HepG2 (cell line): ENCODE measurements at regions not wholly inside any gene's neighbourhood (a gene's known extent, or its start where the extent isn't known, plus 50 kb on each side); places are given as distances from the start of the nearest gene placed in this dataset.

Source experiments
- BHLHE40 ChIP-seq: IDR thresholded peaks from 2 replicates; pipeline ENCODE4 v1.6.1; 2011; ENCODE audit warnings: low read length, improper control_type of control experiment
- CBFB ChIP-seq: sonication (generic); formaldehyde crosslinking; IDR thresholded peaks from 2 replicates; pipeline ENCODE4 v1.4.0; 2020; ENCODE audit warnings: missing genetic modification reagents
- CC2D1A ChIP-seq: sonication (generic); formaldehyde crosslinking; IDR thresholded peaks from 2 replicates; pipeline ENCODE4 v1.8.1; 2023; ENCODE audit warnings: mild to moderate bottlenecking, missing genetic modification reagents
- HBP1 ChIP-seq: IDR thresholded peaks from 2 replicates; pipeline ENCODE4 v1.6.1; 2016; ENCODE audit warnings: low read depth, control low read depth
- MAFF ChIP-seq: IDR thresholded peaks from 2 replicates; pipeline ENCODE4 v1.6.1; 2011; ENCODE audit warnings: low read depth, low read length, improper control_type of control experiment
- NFIC ChIP-seq: IDR thresholded peaks from 2 replicates; pipeline ENCODE4 v1.6.1; 2012; ENCODE audit warnings: mild to moderate bottlenecking, low read length, inconsistent platforms
- POLR2A ChIP-seq, 2 experiments: IDR thresholded peaks; 2 replicates each; pipeline ENCODE4 v1.6.1; 2011; ENCODE audit warnings: low read depth in 2 of 2, low read length in 2 of 2, mild to moderate bottlenecking in 1 of 2, moderate library complexity in 1 of 2; ENCODE audit not compliant: insufficient read depth in 1 of 2
- USF2 ChIP-seq, 2 experiments: sonication (generic) in 1 of 2; formaldehyde crosslinking in 1 of 2; IDR thresholded peaks; 2 replicates each; pipeline versions ENCODE4 v1.5.1 to v1.6.1; 2011 to 2020; ENCODE audit warnings: borderline replicate concordance in 1 of 2, low read depth in 1 of 2, low read length in 1 of 2, mild to moderate bottlenecking in 1 of 2, missing genetic modification reagents in 1 of 2, moderate library complexity in 1 of 2
- ZNF143 ChIP-seq: sonication (generic); formaldehyde crosslinking; IDR thresholded peaks from 2 replicates; pipeline ENCODE4 v1.4.0; 2020; ENCODE audit warnings: missing genetic modification reagents
- TF ChIP-seq, protein P1 (sequence below): sonication (generic); formaldehyde crosslinking; IDR thresholded peaks from 2 replicates; pipeline ENCODE4 v1.5.1; 2020; ENCODE audit warnings: missing genetic modification reagents, mild to moderate bottlenecking, borderline replicate concordance
- TF ChIP-seq, protein P2 (sequence below), 2 experiments: IDR thresholded peaks; 2 replicates each; pipeline ENCODE4 v1.6.1; 2011 to 2012; ENCODE audit warnings: low read length in 2 of 2, borderline replicate concordance in 1 of 2, low read depth in 1 of 2, mild to moderate bottlenecking in 1 of 2, moderate library complexity in 1 of 2

- TF ChIP-seq BHLHE40 (no peak), USF2 (IDR thresholded peaks at IDR 0.05; ENCODE audit: low read depth, low read length) (no peak), USF2 (CRISPR knock-in tag; IDR thresholded peaks at IDR 0.05; ENCODE audit: borderline replicate concordance) (no peak), ZNF143 (CRISPR knock-in tag) (no peak), MAFF (no peak), HBP1 (CRISPR knock-in tag) (no peak), CC2D1A (CRISPR knock-in tag) (no peak), CBFB (CRISPR knock-in tag) (no peak), POLR2A (IDR thresholded peaks at IDR 0.05; ENCODE audit: insufficient read depth in 1 of 2, low read depth in 2 of 2, low read length in 2 of 2) (no peak), NFIC (no peak)
- TF ChIP-seq, protein P1, sequence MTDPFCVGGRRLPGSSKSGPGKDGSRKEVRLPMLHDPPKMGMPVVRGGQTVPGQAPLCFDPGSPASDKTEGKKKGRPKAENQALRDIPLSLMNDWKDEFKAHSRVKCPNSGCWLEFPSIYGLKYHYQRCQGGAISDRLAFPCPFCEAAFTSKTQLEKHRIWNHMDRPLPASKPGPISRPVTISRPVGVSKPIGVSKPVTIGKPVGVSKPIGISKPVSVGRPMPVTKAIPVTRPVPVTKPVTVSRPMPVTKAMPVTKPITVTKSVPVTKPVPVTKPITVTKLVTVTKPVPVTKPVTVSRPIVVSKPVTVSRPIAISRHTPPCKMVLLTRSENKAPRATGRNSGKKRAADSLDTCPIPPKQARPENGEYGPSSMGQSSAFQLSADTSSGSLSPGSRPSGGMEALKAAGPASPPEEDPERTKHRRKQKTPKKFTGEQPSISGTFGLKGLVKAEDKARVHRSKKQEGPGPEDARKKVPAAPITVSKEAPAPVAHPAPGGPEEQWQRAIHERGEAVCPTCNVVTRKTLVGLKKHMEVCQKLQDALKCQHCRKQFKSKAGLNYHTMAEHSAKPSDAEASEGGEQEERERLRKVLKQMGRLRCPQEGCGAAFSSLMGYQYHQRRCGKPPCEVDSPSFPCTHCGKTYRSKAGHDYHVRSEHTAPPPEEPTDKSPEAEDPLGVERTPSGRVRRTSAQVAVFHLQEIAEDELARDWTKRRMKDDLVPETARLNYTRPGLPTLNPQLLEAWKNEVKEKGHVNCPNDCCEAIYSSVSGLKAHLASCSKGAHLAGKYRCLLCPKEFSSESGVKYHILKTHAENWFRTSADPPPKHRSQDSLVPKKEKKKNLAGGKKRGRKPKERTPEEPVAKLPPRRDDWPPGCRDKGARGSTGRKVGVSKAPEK (CRISPR knock-in tag), result no peak
- TF ChIP-seq, protein P2, sequence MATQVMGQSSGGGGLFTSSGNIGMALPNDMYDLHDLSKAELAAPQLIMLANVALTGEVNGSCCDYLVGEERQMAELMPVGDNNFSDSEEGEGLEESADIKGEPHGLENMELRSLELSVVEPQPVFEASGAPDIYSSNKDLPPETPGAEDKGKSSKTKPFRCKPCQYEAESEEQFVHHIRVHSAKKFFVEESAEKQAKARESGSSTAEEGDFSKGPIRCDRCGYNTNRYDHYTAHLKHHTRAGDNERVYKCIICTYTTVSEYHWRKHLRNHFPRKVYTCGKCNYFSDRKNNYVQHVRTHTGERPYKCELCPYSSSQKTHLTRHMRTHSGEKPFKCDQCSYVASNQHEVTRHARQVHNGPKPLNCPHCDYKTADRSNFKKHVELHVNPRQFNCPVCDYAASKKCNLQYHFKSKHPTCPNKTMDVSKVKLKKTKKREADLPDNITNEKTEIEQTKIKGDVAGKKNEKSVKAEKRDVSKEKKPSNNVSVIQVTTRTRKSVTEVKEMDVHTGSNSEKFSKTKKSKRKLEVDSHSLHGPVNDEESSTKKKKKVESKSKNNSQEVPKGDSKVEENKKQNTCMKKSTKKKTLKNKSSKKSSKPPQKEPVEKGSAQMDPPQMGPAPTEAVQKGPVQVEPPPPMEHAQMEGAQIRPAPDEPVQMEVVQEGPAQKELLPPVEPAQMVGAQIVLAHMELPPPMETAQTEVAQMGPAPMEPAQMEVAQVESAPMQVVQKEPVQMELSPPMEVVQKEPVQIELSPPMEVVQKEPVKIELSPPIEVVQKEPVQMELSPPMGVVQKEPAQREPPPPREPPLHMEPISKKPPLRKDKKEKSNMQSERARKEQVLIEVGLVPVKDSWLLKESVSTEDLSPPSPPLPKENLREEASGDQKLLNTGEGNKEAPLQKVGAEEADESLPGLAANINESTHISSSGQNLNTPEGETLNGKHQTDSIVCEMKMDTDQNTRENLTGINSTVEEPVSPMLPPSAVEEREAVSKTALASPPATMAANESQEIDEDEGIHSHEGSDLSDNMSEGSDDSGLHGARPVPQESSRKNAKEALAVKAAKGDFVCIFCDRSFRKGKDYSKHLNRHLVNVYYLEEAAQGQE (IDR thresholded peaks at IDR 0.05; ENCODE audit: borderline replicate concordance in 1 of 2, low read depth in 1 of 2, low read length in 2 of 2), result no peak
Observed at GRCh38 chr1:209198961-209199750, 384.4 kb upstream of the CAMK1G start.
